K562 (cell line): ENCODE measurements at regions not wholly inside any gene's neighbourhood (a gene's known extent, or its start where the extent isn't known, plus 50 kb on each side); places are given as distances from the start of the nearest gene placed in this dataset.

Source experiments
- ATAC-seq: fragments of 200-7000 bp; cut with Tn5 transposase; 3 replicates; pipeline ENCODE4 v1.9.1; 2020; ENCODE audit warnings: moderate library complexity
- BruUV-seq: library from RNA; stranded (reverse); fragments of 400-500 nt; replicated peaks from 2 replicates; lab custom pipeline; 2021; lab: Mats Ljungman, UMichigan
- CTCF ChIA-PET: fragments of 300-600 bp; formaldehyde crosslinking; extraction: SDS; loops from one replicate; lab custom pipeline; 2021; ENCODE audit warnings: low intra/inter-chr PET ratio; lab: Yijun Ruan, JAX
- POLR2A ChIA-PET: fragments of 300-600, 350-650 bp; sonication (Branson Sonifier 250); formaldehyde crosslinking; extraction: SDS; loops from one replicate; lab custom pipeline; 2021; ENCODE audit warnings: antibody characterized with exemption, inconsistent platforms; lab: Yijun Ruan, JAX
- DNase-seq, 4 experiments: peaks; one replicate each; pipeline versions ENCODE4 v3.0.0 to v3.0.0-alpha.2; 2011 to 2018; ENCODE audit warnings: low spot score in 3 of 4, mixed read lengths in 3 of 4; ENCODE audit errors: extremely low read depth in 1 of 4
- FAIRE-seq: peaks from 2 replicates; lab custom pipeline; 2011; peaks lifted over from hg19 to GRCh38; lab: Jason Lieb, UNC
- H2AFZ ChIP-seq: 2 replicates; pipeline ENCODE4 v1.6.0; 2011; ENCODE audit warnings: low read depth, low read length, control low read depth, inconsistent platforms
- H3K27ac ChIP-seq: fragments of 200-600 bp; 3 replicates; pipeline ENCODE4 v1.8.0; 2011; ENCODE audit warnings: low read depth, mild to moderate bottlenecking, control low read depth, inconsistent platforms, low read length, moderate library complexity, mixed read lengths; ENCODE audit errors: extremely low read depth
- H3K27me3 ChIP-seq, 2 experiments: fragments of 300-600 bp in 1 of 2; 2 replicates in 1 of 2; 3 replicates in 1 of 2; pipeline versions ENCODE4 v1.6.0 to v1.8.0; 2011; ENCODE audit warnings: inconsistent platforms in 2 of 2, low read length in 2 of 2, mild to moderate bottlenecking in 1 of 2, mixed read lengths in 1 of 2, moderate library complexity in 1 of 2; ENCODE audit not compliant: control insufficient read depth in 2 of 2, insufficient read depth in 2 of 2
- H3K36me3 ChIP-seq: fragments of 300-600 bp; 3 replicates; pipeline ENCODE4 v1.8.0; 2011; ENCODE audit warnings: mild to moderate bottlenecking, low read length, inconsistent platforms; ENCODE audit not compliant: control insufficient read depth, insufficient read depth
- H3K4me1 ChIP-seq, 2 experiments: fragments of 200-600 bp in 1 of 2; replicated peaks in 1 of 2; 2 replicates in 1 of 2; 3 replicates in 1 of 2; pipeline versions ENCODE4 v1.5.1 to v1.8.0; 2011; ENCODE audit warnings: inconsistent platforms in 2 of 2, low read length in 2 of 2, mild to moderate bottlenecking in 1 of 2, mixed read lengths in 1 of 2, moderate library complexity in 1 of 2; ENCODE audit not compliant: control insufficient read depth in 2 of 2, insufficient read depth in 2 of 2
- H3K4me2 ChIP-seq: 2 replicates; pipeline ENCODE4 v1.6.1; 2011; ENCODE audit warnings: low read length, control low read depth, inconsistent platforms, mixed read lengths; ENCODE audit not compliant: insufficient read depth
- H3K4me3 ChIP-seq: fragments of 200-600 bp; sonication (generic), shearing (Covaris generic); 2 replicates; pipeline ENCODE4 v1.5.1; 2016; ENCODE audit warnings: control low read depth, inconsistent platforms
- H3K79me2 ChIP-seq: fragments of 200-600 bp; 3 replicates; pipeline ENCODE4 v1.8.0; 2011; ENCODE audit warnings: low read length, inconsistent platforms; ENCODE audit not compliant: control insufficient read depth, insufficient read depth
- H3K9ac ChIP-seq, 2 experiments: 2 replicates each; pipeline versions ENCODE4 v1.6.0 to v1.6.1; 2011; ENCODE audit warnings: low read depth in 2 of 2, low read length in 2 of 2, control low read depth in 1 of 2, inconsistent platforms in 1 of 2, mild to moderate bottlenecking in 1 of 2, mixed read lengths in 1 of 2; ENCODE audit not compliant: insufficient read depth in 1 of 2
- H3K9me1 ChIP-seq: one replicate; pipeline ENCODE4 v1.6.0; 2011; ENCODE audit warnings: inconsistent platforms, mild to moderate bottlenecking, low read length, moderate library complexity; ENCODE audit not compliant: control insufficient read depth, insufficient read depth
- H3K9me3 ChIP-seq: replicated peaks from 2 replicates; pipeline ENCODE4 v1.5.1; 2011; ENCODE audit warnings: low read depth, low read length, inconsistent platforms; ENCODE audit not compliant: control insufficient read depth, insufficient read depth
- H4K20me1 ChIP-seq: replicated peaks from 2 replicates; pipeline ENCODE4 v1.6.1; 2011; ENCODE audit warnings: low read length, inconsistent platforms, mixed read lengths; ENCODE audit not compliant: control insufficient read depth, insufficient read depth
- ADNP ChIP-seq: fragments of 200-800 bp; sonication (Bioruptor generic); IDR thresholded peaks from 2 replicates; pipeline ENCODE4 v1.6.1; 2016; ENCODE audit warnings: missing genetic modification characterization, missing compliant biosample characterization
- ARID3A ChIP-seq: IDR thresholded peaks from 2 replicates; pipeline ENCODE4 v1.6.1; 2012; ENCODE audit warnings: low read depth, low read length, improper control_type of control experiment, borderline replicate concordance
- C11orf30 ChIP-seq: fragments of 450-650 bp; IDR thresholded peaks from 2 replicates; pipeline ENCODE4 v1.6.1; 2016; ENCODE audit warnings: low read depth, mild to moderate bottlenecking
- MAFG ChIP-seq: fragments of 450-650 bp; conservative IDR thresholded peaks from 2 replicates; pipeline ENCODE4 v1.6.1; 2016; ENCODE audit warnings: missing genetic modification characterization, missing compliant biosample characterization
- MYNN ChIP-seq, 2 experiments: sonication (generic); formaldehyde crosslinking in 1 of 2; IDR thresholded peaks; 2 replicates each; pipeline versions ENCODE4 v1.5.0 to v1.6.1; 2016 to 2020; ENCODE audit warnings: antibody characterized with exemption in 1 of 2, missing genetic modification reagents in 1 of 2
- NFE2 ChIP-seq: IDR thresholded peaks from 2 replicates; pipeline ENCODE4 v1.6.1; 2014; ENCODE audit warnings: antibody characterized with exemption, low read depth
- SETDB1 ChIP-seq: IDR thresholded peaks from one replicate; pipeline ENCODE4 v1.6.1; 2012; ENCODE audit warnings: low read length, control low read depth, inconsistent platforms
- TAF9B ChIP-seq: fragments of 450-650 bp; IDR thresholded peaks from 2 replicates; pipeline ENCODE4 v1.6.1; 2018; ENCODE audit warnings: mild to moderate bottlenecking; ENCODE audit not compliant: partially characterized antibody
- THAP12 ChIP-seq: fragments of 250-450 bp; sonication (Bioruptor Pico); IDR thresholded peaks from 2 replicates; pipeline ENCODE4 v1.9.0; 2021; ENCODE audit warnings: mild to moderate bottlenecking, inconsistent platforms
- ZKSCAN1 ChIP-seq: fragments of 150-350 bp; IDR thresholded peaks from 2 replicates; pipeline ENCODE4 v1.6.1; 2016; ENCODE audit warnings: low read depth, low read length
- WGBS: fragments of 100-300 bp; shearing (Covaris generic); methylation state at CpG from one replicate; pipeline ENCODE4 v1.1.6; 2016; ENCODE audit warnings: low coverage, mixed read lengths; ENCODE audit not compliant: insufficient coverage; ENCODE audit errors: missing lambda C conversion rate; 5-methylcytosine and 5-hydroxymethylcytosine counted together
- in situ Hi-C: fragments of 300-500 bp; cut with MboI; formaldehyde crosslinking; loops from 4 replicates; pipeline ENCODE4 v1.15.0; 2018; ENCODE audit warnings: inconsistent platforms, mixed read lengths
- intact Hi-C: fragments of 100-400 bp; cut with micrococcal nuclease; formaldehyde crosslinking; loops from 2 replicates; pipeline ENCODE4 v1.14.2; 2022

- no peak for FAIRE-seq
- H3K36me3 ChIP-seq = no peaks in the 10 kb centered on the region
- no peak overlapping the region for H3K4me2 ChIP-seq
- no peaks in the 10 kb centered on the region for H4K20me1 ChIP-seq
- intact Hi-C loops (no loop called here), in situ Hi-C loops (no loop called here)
- H3K79me2 ChIP-seq = no peaks in the 10 kb centered on the region
- H2AFZ ChIP-seq = no peak overlapping the region
- H3K9me3 ChIP-seq = no peaks in the 10 kb centered on the region
- no peak overlapping the region for H3K27ac ChIP-seq
- H3K9ac ChIP-seq = no peak overlapping the region
- 0% methylated on average over 1 of the region's 1 CpG for WGBS
- no peaks in the 10 kb centered on the region for H3K9me1 ChIP-seq
- H3K27me3 ChIP-seq = peaks cover 7% of the 10 kb centered on the region in 2 experiments
- CTCF ChIA-PET = no interaction called here
- ATAC-seq = no peak
- TF ChIP-seq MYNN (IDR thresholded peaks at IDR 0.05) (no peak), MYNN (CRISPR knock-in tag; IDR thresholded peaks at IDR 0.05) (no peak), MAFG (tag) (peak; percentile 44; the same call in 1 of the 2 replicates), C11orf30 (0 out of 2 replicates have a peak, but pooled peaks have one; percentile 12), SETDB1 (no peak), TAF9B (no peak), NFE2 (peak; percentile 56; the same call in 1 of the 2 replicates)
- TF ChIP-seq, all 486 proteins: peak for 3
- DNase-seq = no peak
- Histone ChIP-seq H3K4me3 (no peak overlapping the region), H3K4me1 (no peaks in the 10 kb centered on the region)
- POLR2A ChIA-PET = interaction anchor here (1.6 kb wide), 1 partner anchor 10 kb away, joined by 3 read pairs; no protein-coding TSS in a partner anchor
- BruUV-seq = no TSS peak
Measured at GRCh38 chr16:80123189-80123588, 417.6 kb upstream of the DYNLRB2 start.

- Histone ChIP-seq H4K20me1 (no peaks in the 10 kb centered on the region), H2AFZ (no peak overlapping the region), H3K36me3 (no peaks in the 10 kb centered on the region), H3K27ac (no peak overlapping the region), H3K79me2 (no peaks in the 10 kb centered on the region), H3K9me3 (no peaks in the 10 kb centered on the region), H3K9me1 (no peaks in the 10 kb centered on the region), H3K4me2 (no peak overlapping the region), H3K4me3 (no peak overlapping the region), H3K27me3 (peaks cover 6% of the 10 kb centered on the region in 2 experiments), H3K4me1 (no peaks in the 10 kb centered on the region), H3K9ac (no peak overlapping the region)
- no TSS peak for BruUV-seq
- in situ Hi-C loops (no loop called here), intact Hi-C loops (no loop called here)
- FAIRE-seq (no peak), ATAC-seq (no peak), DNase-seq (no peak)
- TF ChIP-seq ARID3A = no peak
- no peak for TF ChIP-seq ZKSCAN1
- no peak for TF ChIP-seq ADNP (tag)
- no peak for TF ChIP-seq THAP12
- ChIA-PET POLR2A (no interaction called here), CTCF (no interaction called here)
- WGBS = 0% methylated on average over 9 of the region's 9 CpGs
Measured at GRCh38 chr16:80122115-80122514, 418.7 kb upstream of the DYNLRB2 start.
